GM12891 (cell line): ENCODE measurements at regions not wholly inside any gene's neighbourhood (a gene's known extent, or its start where the extent isn't known, plus 50 kb on each side); places are given as distances from the start of the nearest gene placed in this dataset.
"Not testable (repeated sequence)": the region's sequence is repeated elsewhere in the genome, so short reads cannot be mapped to it uniquely, and the experiment has no call there.

ENCODE experiments used
- POLR2A ChIP-seq: IDR thresholded peaks from 2 replicates; pipeline ENCODE4 v1.6.1; 2011; ENCODE audit warnings: low read depth, low read length, control low read depth
- POLR2AphosphoS5 ChIP-seq: IDR thresholded peaks from 2 replicates; pipeline ENCODE4 v1.6.1; 2011; ENCODE audit warnings: low read depth, low read length, control low read depth
- POU2F2 ChIP-seq: IDR thresholded peaks from 2 replicates; pipeline ENCODE4 v1.6.1; 2011; ENCODE audit warnings: low read depth, mild to moderate bottlenecking, control low read depth, low read length, moderate library complexity
- TAF1 ChIP-seq: IDR thresholded peaks from 2 replicates; pipeline ENCODE4 v1.6.1; 2011; ENCODE audit warnings: low read depth, low read length, control low read depth

- not testable (repeated sequence) for TF ChIP-seq POLR2A, POU2F2, POLR2AphosphoS5, TAF1
These were observed 86.1 kb downstream of the XRCC2 start for GRCh38 chr7:152589821-152590220.
